GM12891 (cell line): ENCODE measurements at regions not wholly inside any gene's neighbourhood (a gene's known extent, or its start where the extent isn't known, plus 50 kb on each side); places are given as distances from the start of the nearest gene placed in this dataset.

Experiments
- POLR2A ChIP-seq: IDR thresholded peaks from 2 replicates; pipeline ENCODE4 v1.6.1; 2011; ENCODE audit warnings: low read depth, low read length, control low read depth
- POLR2AphosphoS5 ChIP-seq: IDR thresholded peaks from 2 replicates; pipeline ENCODE4 v1.6.1; 2011; ENCODE audit warnings: low read depth, low read length, control low read depth
- POU2F2 ChIP-seq: IDR thresholded peaks from 2 replicates; pipeline ENCODE4 v1.6.1; 2011; ENCODE audit warnings: low read depth, mild to moderate bottlenecking, control low read depth, low read length, moderate library complexity
- TAF1 ChIP-seq: IDR thresholded peaks from 2 replicates; pipeline ENCODE4 v1.6.1; 2011; ENCODE audit warnings: low read depth, low read length, control low read depth

- no peak for TF ChIP-seq POLR2A
- no peak for TF ChIP-seq POLR2AphosphoS5
- no peak for TF ChIP-seq TAF1
- no peak for TF ChIP-seq POU2F2
These were observed 288.0 kb upstream of the KAZN start for GRCh38 chr1:14310476-14310875.
